ENCODE measurements at regions not wholly inside any gene's neighbourhood (a gene's known extent, or its start where the extent isn't known, plus 50 kb on each side); places are given as distances from the start of the nearest gene placed in this dataset.

DNA sequence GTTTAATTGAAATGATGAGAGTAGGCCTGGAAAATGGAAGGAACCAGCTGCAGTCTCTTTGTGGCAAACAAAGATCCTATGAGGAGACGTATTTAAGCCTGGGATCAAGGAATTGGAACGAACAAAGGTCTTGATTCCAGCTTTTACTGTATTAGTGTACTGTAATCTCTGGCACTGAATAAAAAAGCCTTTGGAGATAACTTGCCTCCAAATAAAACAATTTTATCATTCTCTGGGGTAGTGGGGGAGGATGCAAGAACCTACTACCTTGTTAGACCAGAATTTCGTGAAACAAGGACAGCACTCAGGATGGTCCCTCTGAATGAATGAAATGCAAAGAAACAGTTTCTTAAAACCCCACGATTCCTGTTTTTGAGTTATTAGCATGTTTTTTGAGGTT, 134.2 kb downstream of the RWDD3 start:
- TF ChIP-seq EZH2phosphoT487 (IDR thresholded peaks at IDR 0.05; ENCODE audit: insufficient read depth, low read depth) (no peak), EZH2 (IDR thresholded peaks at IDR 0.05; ENCODE audit: insufficient read depth, poor library complexity, severe bottlenecking) (no peak)
